Right lobe of liver (tissue), 4 donors: ENCODE measurements at regions not wholly inside any gene's neighbourhood (a gene's known extent, or its start where the extent isn't known, plus 50 kb on each side); places are given as distances from the start of the nearest gene placed in this dataset.

Experiments
- CTCF ChIP-seq, 4 donors: fragments of 200-600 bp in 3 of 4; fragments of 450-650 bp in 1 of 4; IDR thresholded peaks; one replicate each; pipeline versions ENCODE4 v1.5.1 to v1.8.0; 2016 to 2022; ENCODE audit warnings: antibody characterized with exemption in 4 of 4, mild to moderate bottlenecking in 2 of 4
- POLR2A ChIP-seq: fragments of 450-650 bp; IDR thresholded peaks from one replicate; pipeline ENCODE4 v1.6.1; 2017; ENCODE audit warnings: antibody characterized with exemption, mild to moderate bottlenecking
- donor health status: DM: no; HTN: no; CAD: no.
- donor health status: DM: no; HTN: no; CAD: no.
- donor health status: DM: no; HTN: yes; CAD: no.

GRCh38 chr3:145450018-145450682 is 710.8 kb downstream of the PLOD2 start:
- TF ChIP-seq CTCF (IDR thresholded peaks at IDR 0.05) (no peak), POLR2A (no peak)
